ENCODE measurements at regions not wholly inside any gene's neighbourhood (a gene's known extent, or its start where the extent isn't known, plus 50 kb on each side); places are given as distances from the start of the nearest gene placed in this dataset.

GRCh38 chr22:44548981-44549380 lies 50.9 kb upstream of the RTL6 start:
- no peak for TF ChIP-seq CTCF (IDR thresholded peaks at IDR 0.05)
- H3K4me2 ChIP-seq (ENCODE audit: low read length) = no peak overlapping the region

More at GRCh38 chr22:44548981-44549380, 50.9 kb upstream of the RTL6 start:
- Histone ChIP-seq H3K9me3 (ENCODE audit: control insufficient read depth, low read length) (no peaks in the 10 kb centered on the region), H3K9ac (no peak overlapping the region), H3K79me2 (no peaks in the 10 kb centered on the region), H2AFZ (no peak overlapping the region), H3K4me3 (ENCODE audit: low read depth, low read length) (no peak overlapping the region), H3K27me3 (ENCODE audit: control insufficient read depth, insufficient read depth, low read length) (no peaks in the 10 kb centered on the region), H3K27ac (no peak overlapping the region), H3K36me3 (ENCODE audit: control insufficient read depth, insufficient read depth, low read length) (no peaks in the 10 kb centered on the region), H3K4me1 (no peaks in the 10 kb centered on the region)
